ENCODE measurements at regions not wholly inside any gene's neighbourhood (a gene's known extent, or its start where the extent isn't known, plus 50 kb on each side); places are given as distances from the start of the nearest gene placed in this dataset.

GRCh38 chr20:57831326-57831992 lies 121.6 kb upstream of the PMEPA1 start:
- Histone ChIP-seq H3K4me1 (no peaks in the 10 kb centered on the region), H3K27me3 (no peaks in the 10 kb centered on the region), H3K9me3 (no peaks in the 10 kb centered on the region), H3K27ac (no peak overlapping the region), H3K36me3 (no peaks in the 10 kb centered on the region), H3K4me3 (replicated peaks in 1 of 3) (no peak overlapping the region)
- 60 to 73% methylated on average over 8 to 9 of the region's 9 CpGs for WGBS, 2 donors
- intact Hi-C loops (cut with DNase I) = no loop called here
- no peak for DNase-seq
- TF ChIP-seq CTCF (IDR thresholded peaks at IDR 0.05) (no peak), POLR2A (IDR thresholded peaks at IDR 0.05) (no peak)

- 91 to 92% methylated on average over 12 of the region's 12 CpGs for WGBS, 2 donors
- TF ChIP-seq CTCF (IDR thresholded peaks at IDR 0.05) = no peak
- intact Hi-C loops (cut with DNase I) = no loop called here
Observed at GRCh38 chr20:57830515-57830895, 120.7 kb upstream of the PMEPA1 start.

DNA sequence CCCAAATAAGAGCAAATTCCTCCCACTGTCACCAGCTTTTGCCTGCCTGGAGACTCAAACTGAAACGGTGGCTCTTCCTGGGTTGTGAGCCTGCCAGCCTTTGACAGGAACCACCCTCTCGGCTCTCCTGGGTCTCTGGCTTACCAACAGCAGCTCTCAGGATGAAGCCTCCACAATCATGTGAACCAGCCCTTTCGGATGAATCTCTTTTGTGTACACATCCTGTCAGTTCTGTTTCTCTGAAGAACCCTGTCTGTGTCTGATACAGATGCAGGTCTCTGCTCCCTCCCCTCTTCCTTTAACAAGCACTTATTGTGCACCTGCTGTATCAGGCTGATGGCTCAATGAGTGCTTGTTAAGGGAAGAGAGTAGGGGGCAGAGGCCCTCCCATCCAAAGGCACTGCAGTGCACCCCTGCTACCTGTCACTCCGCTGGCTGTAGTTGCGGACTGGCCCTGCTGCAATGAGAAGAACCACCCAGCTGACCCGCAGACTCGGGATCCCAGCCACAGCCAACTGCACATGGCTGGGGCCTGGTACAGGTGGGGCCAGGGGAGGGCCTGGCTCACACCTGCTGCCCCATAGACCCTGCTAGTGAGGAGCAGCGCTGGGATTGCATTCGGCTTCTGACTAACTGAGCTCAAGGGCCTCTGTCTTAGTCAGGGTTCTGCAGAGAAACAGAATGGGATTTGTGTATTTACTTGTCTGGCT lies 120.1 kb upstream of the PMEPA1 start:
- Histone ChIP-seq H3K4me3 (replicated peaks in 1 of 3) (no peak overlapping the region), H3K9me3 (no peaks in the 10 kb centered on the region), H3K27ac (no peak overlapping the region), H3K4me1 (no peaks in the 10 kb centered on the region), H3K36me3 (no peaks in the 10 kb centered on the region), H3K27me3 (no peaks in the 10 kb centered on the region)
- intact Hi-C loops (cut with DNase I) = no loop called here
- TF ChIP-seq POLR2A (IDR thresholded peaks at IDR 0.05) (no peak), CTCF (IDR thresholded peaks at IDR 0.05) (no peak)
- no peak for DNase-seq
- WGBS, 2 donors = 74 to 86% methylated on average over 5 to 9 of the region's 9 CpGs

More at GRCh38 chr20:57830515-57830895, 120.7 kb upstream of the PMEPA1 start:
- Histone ChIP-seq H3K4me1 (no peaks in the 10 kb centered on the region), H3K27ac (no peak overlapping the region), H3K9me3 (no peaks in the 10 kb centered on the region), H3K27me3 (no peaks in the 10 kb centered on the region), H3K36me3 (no peaks in the 10 kb centered on the region), H3K4me3 (replicated peaks in 1 of 3) (no peak overlapping the region)
- DNase-seq = no peak

- WGBS, 2 donors = 63 to 83% methylated on average over 5 to 6 of the region's 6 CpGs
- Histone ChIP-seq H3K36me3 (no peaks in the 10 kb centered on the region), H3K4me3 (replicated peaks in 1 of 3) (no peak overlapping the region), H3K4me1 (no peaks in the 10 kb centered on the region), H3K27me3 (no peaks in the 10 kb centered on the region), H3K27ac (no peak overlapping the region), H3K9me3 (no peaks in the 10 kb centered on the region)
- intact Hi-C loops (cut with DNase I) = no loop called here
- TF ChIP-seq POLR2A (IDR thresholded peaks at IDR 0.05) = no peak
- DNase-seq = no peak
Observed at GRCh38 chr20:57829336-57829735, 119.5 kb upstream of the PMEPA1 start.

DNA sequence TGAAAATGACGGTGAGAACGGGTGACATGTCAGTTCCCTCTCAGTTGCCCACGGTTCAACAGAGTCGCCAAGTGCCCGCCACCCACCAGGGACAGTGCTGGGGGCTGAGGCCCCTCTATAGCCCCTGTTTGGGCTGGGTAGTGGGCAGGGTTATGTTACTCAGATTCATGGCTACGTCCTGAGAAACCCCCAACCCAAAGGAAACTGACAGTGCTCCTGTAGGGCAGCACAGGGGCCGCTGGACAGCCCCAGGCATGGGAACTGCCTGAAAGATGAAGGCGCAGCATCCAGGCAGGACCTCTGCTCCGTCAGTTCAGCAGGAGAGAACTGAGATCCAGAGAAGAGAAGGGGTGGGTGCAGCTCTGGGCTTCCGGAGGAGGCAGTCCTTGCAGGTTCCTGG lies 118.9 kb upstream of the PMEPA1 start:
- TF ChIP-seq POLR2A (IDR thresholded peaks at IDR 0.05) = no peak
- no peak for TF ChIP-seq CTCF (IDR thresholded peaks at IDR 0.05)
- no peaks in the 10 kb centered on the region for H3K4me1 ChIP-seq
- no peaks in the 10 kb centered on the region for H3K27me3 ChIP-seq
- no peak for DNase-seq
- WGBS, 2 donors = 82 to 84% methylated on average over 9 to 10 of the region's 10 CpGs
- no peaks in the 10 kb centered on the region for H3K36me3 ChIP-seq
- H3K4me3 ChIP-seq (replicated peaks in 1 of 3) = no peak overlapping the region
- H3K27ac ChIP-seq = no peak overlapping the region
- intact Hi-C loops (cut with DNase I) = no loop called here
- H3K9me3 ChIP-seq = no peaks in the 10 kb centered on the region
